ENCODE measurements at regions not wholly inside any gene's neighbourhood (a gene's known extent, or its start where the extent isn't known, plus 50 kb on each side); places are given as distances from the start of the nearest gene placed in this dataset.

- Mint-ChIP-seq H3K27me3 (no peaks in the 10 kb centered on the region), H3K36me3 (ENCODE audit: insufficient read depth) (no peaks in the 10 kb centered on the region), H3K27ac (no peak overlapping the region), H3K4me3 (ENCODE audit: low read depth) (no peak overlapping the region), H3K4me1 (ENCODE audit: low read depth) (peaks cover 2% of the 10 kb centered on the region), H3K9me3 (ENCODE audit: low read depth) (peaks cover 9% of the 10 kb centered on the region)
- DNase-seq (ENCODE audit: low spot score, unreplicated experiment) = no peak
- no peak for TF ChIP-seq CTCF (IDR thresholded peaks at IDR 0.05; ENCODE audit: unreplicated experiment)
These were observed 184.8 kb downstream of the KTN1 start for GRCh38 chr14:55764784-55765183.

- no peak for DNase-seq (ENCODE audit: low spot score, unreplicated experiment)
- peaks cover 2% of the 10 kb centered on the region for H3K4me1 Mint-ChIP-seq (ENCODE audit: low read depth)
- H3K27me3 Mint-ChIP-seq = no peaks in the 10 kb centered on the region
- TF ChIP-seq CTCF (IDR thresholded peaks at IDR 0.05; ENCODE audit: unreplicated experiment) = no peak
- H3K4me3 Mint-ChIP-seq (ENCODE audit: low read depth) = no peak overlapping the region
- H3K27ac Mint-ChIP-seq = no peak overlapping the region
- H3K36me3 Mint-ChIP-seq (ENCODE audit: insufficient read depth) = no peaks in the 10 kb centered on the region
- H3K9me3 Mint-ChIP-seq (ENCODE audit: low read depth) = peaks cover 9% of the 10 kb centered on the region
These were observed 186.1 kb downstream of the KTN1 start for GRCh38 chr14:55766071-55766470.

GRCh38 chr14:55767286-55767685 lies 187.3 kb downstream of the KTN1 start:
- DNase-seq (ENCODE audit: low spot score, unreplicated experiment) = no peak
- no peaks in the 10 kb centered on the region for H3K27me3 Mint-ChIP-seq
- no peak for TF ChIP-seq CTCF (IDR thresholded peaks at IDR 0.05; ENCODE audit: unreplicated experiment)
- H3K27ac Mint-ChIP-seq = no peak overlapping the region
- H3K36me3 Mint-ChIP-seq (ENCODE audit: insufficient read depth) = no peaks in the 10 kb centered on the region
- peaks cover 2% of the 10 kb centered on the region for H3K4me1 Mint-ChIP-seq (ENCODE audit: low read depth)
- H3K4me3 Mint-ChIP-seq (ENCODE audit: low read depth) = no peak overlapping the region
- H3K9me3 Mint-ChIP-seq (ENCODE audit: low read depth) = peaks cover 9% of the 10 kb centered on the region

GRCh38 chr14:55769877-55770276 lies 189.9 kb downstream of the KTN1 start:
- H3K4me3 Mint-ChIP-seq (ENCODE audit: low read depth) = no peak overlapping the region
- no peaks in the 10 kb centered on the region for H3K27me3 Mint-ChIP-seq
- TF ChIP-seq CTCF (IDR thresholded peaks at IDR 0.05; ENCODE audit: unreplicated experiment) = no peak
- H3K36me3 Mint-ChIP-seq (ENCODE audit: insufficient read depth) = no peaks in the 10 kb centered on the region
- no peak overlapping the region for H3K27ac Mint-ChIP-seq
- H3K4me1 Mint-ChIP-seq (ENCODE audit: low read depth) = peaks cover 7% of the 10 kb centered on the region
- DNase-seq (ENCODE audit: low spot score, unreplicated experiment) = no peak
- peaks cover 9% of the 10 kb centered on the region for H3K9me3 Mint-ChIP-seq (ENCODE audit: low read depth)

- DNase-seq (ENCODE audit: low spot score, unreplicated experiment) = no peak
- peaks cover 6% of the 10 kb centered on the region for H3K9me3 Mint-ChIP-seq (ENCODE audit: low read depth)
- H3K36me3 Mint-ChIP-seq (ENCODE audit: insufficient read depth) = no peaks in the 10 kb centered on the region
- H3K27me3 Mint-ChIP-seq = no peaks in the 10 kb centered on the region
- no peak for TF ChIP-seq CTCF (IDR thresholded peaks at IDR 0.05; ENCODE audit: unreplicated experiment)
- no peak overlapping the region for H3K27ac Mint-ChIP-seq
- H3K4me3 Mint-ChIP-seq (ENCODE audit: low read depth) = no peak overlapping the region
- peaks cover 7% of the 10 kb centered on the region for H3K4me1 Mint-ChIP-seq (ENCODE audit: low read depth)
These were observed 191.4 kb downstream of the KTN1 start for GRCh38 chr14:55771242-55771981.

All from progenitor cell of endocrine pancreas (in vitro differentiated cells).